GM12891 (cell line): ENCODE measurements at regions not wholly inside any gene's neighbourhood (a gene's known extent, or its start where the extent isn't known, plus 50 kb on each side); places are given as distances from the start of the nearest gene placed in this dataset.

Experiments
- PAX5 ChIP-seq: IDR thresholded peaks from 2 replicates; pipeline ENCODE4 v1.6.1; 2011; ENCODE audit warnings: low read length, moderate library complexity, mild to moderate bottlenecking; ENCODE audit not compliant: insufficient read depth, severe bottlenecking
- POLR2A ChIP-seq: IDR thresholded peaks from 2 replicates; pipeline ENCODE4 v1.6.1; 2011; ENCODE audit warnings: low read depth, low read length, control low read depth
- POLR2AphosphoS5 ChIP-seq: IDR thresholded peaks from 2 replicates; pipeline ENCODE4 v1.6.1; 2011; ENCODE audit warnings: low read depth, low read length, control low read depth
- SPI1 ChIP-seq: IDR thresholded peaks from 2 replicates; pipeline ENCODE4 v1.6.1; 2011; ENCODE audit warnings: low read depth, low read length, control low read depth
- TAF1 ChIP-seq: IDR thresholded peaks from 2 replicates; pipeline ENCODE4 v1.6.1; 2011; ENCODE audit warnings: low read depth, low read length, control low read depth

GRCh38 chr6:115735610-115736009 lies 325.1 kb downstream of the FRK start:
- TF ChIP-seq POLR2A, result no peak
- TF ChIP-seq POLR2AphosphoS5, result no peak
- TF ChIP-seq SPI1, result no peak
- TF ChIP-seq TAF1, result no peak
- no peak for TF ChIP-seq PAX5
